ENCODE measurements at regions not wholly inside any gene's neighbourhood (a gene's known extent, or its start where the extent isn't known, plus 50 kb on each side); places are given as distances from the start of the nearest gene placed in this dataset.

DNA sequence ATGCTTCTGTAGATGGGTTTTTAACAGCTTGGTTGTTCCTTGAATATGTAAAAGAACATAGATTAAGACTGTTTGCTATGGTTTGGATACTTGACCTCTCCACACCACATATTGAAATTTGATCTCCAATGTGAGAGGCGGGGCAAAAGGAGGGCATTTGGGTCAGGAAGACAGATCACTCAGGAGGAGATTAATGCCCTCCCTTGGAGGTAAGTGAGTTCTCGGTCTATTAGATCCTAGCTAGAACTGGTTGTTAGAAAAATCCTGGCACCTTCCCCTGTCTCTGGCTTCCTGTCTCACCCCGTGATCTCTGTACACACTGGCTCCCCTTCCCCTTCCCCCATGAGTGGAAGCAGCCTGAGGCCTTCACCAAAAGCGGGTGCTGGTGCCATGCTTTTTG is 281.1 kb upstream of the ANKRD55 start:
- TF ChIP-seq CTCF (IDR thresholded peaks at IDR 0.05; ENCODE audit: insufficient read depth, low read length) = no peak
- TF ChIP-seq, protein P1, sequence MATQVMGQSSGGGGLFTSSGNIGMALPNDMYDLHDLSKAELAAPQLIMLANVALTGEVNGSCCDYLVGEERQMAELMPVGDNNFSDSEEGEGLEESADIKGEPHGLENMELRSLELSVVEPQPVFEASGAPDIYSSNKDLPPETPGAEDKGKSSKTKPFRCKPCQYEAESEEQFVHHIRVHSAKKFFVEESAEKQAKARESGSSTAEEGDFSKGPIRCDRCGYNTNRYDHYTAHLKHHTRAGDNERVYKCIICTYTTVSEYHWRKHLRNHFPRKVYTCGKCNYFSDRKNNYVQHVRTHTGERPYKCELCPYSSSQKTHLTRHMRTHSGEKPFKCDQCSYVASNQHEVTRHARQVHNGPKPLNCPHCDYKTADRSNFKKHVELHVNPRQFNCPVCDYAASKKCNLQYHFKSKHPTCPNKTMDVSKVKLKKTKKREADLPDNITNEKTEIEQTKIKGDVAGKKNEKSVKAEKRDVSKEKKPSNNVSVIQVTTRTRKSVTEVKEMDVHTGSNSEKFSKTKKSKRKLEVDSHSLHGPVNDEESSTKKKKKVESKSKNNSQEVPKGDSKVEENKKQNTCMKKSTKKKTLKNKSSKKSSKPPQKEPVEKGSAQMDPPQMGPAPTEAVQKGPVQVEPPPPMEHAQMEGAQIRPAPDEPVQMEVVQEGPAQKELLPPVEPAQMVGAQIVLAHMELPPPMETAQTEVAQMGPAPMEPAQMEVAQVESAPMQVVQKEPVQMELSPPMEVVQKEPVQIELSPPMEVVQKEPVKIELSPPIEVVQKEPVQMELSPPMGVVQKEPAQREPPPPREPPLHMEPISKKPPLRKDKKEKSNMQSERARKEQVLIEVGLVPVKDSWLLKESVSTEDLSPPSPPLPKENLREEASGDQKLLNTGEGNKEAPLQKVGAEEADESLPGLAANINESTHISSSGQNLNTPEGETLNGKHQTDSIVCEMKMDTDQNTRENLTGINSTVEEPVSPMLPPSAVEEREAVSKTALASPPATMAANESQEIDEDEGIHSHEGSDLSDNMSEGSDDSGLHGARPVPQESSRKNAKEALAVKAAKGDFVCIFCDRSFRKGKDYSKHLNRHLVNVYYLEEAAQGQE (IDR thresholded peaks at IDR 0.05; ENCODE audit: insufficient replicate concordance, low read depth) = no peak
- no peak for TF ChIP-seq POLR2AphosphoS5 (IDR thresholded peaks at IDR 0.05; ENCODE audit: low read depth)
- TF ChIP-seq GABPA (IDR thresholded peaks at IDR 0.05; ENCODE audit: low read depth) = no peak

Data from HL-60 (cell line).